Panc1 (cell line): ENCODE measurements at regions not wholly inside any gene's neighbourhood (a gene's known extent, or its start where the extent isn't known, plus 50 kb on each side); places are given as distances from the start of the nearest gene placed in this dataset.

Experiments
- POLR2AphosphoS5 ChIP-seq: IDR thresholded peaks from 2 replicates; pipeline ENCODE4 v1.6.1; 2012; ENCODE audit warnings: mild to moderate bottlenecking, low read depth, low read length, moderate library complexity
- SIN3A ChIP-seq: IDR thresholded peaks from 2 replicates; pipeline ENCODE4 v1.6.1; 2012; ENCODE audit warnings: low read depth, mild to moderate bottlenecking, low read length, moderate library complexity, borderline replicate concordance; ENCODE audit not compliant: insufficient read depth
- TCF7L2 ChIP-seq: IDR thresholded peaks from 2 replicates; pipeline ENCODE4 v1.6.1; 2011; ENCODE audit warnings: mild to moderate bottlenecking, low read depth, low read length, inconsistent platforms
- TF ChIP-seq, protein P1 (sequence below): fragments of 450-650 bp; IDR thresholded peaks from 2 replicates; pipeline ENCODE4 v1.5.1; 2017; ENCODE audit warnings: mild to moderate bottlenecking
- TF ChIP-seq, protein P2 (sequence below), 2 experiments: IDR thresholded peaks; 2 replicates each; pipeline ENCODE4 v1.6.1; 2011 to 2012; ENCODE audit warnings: low read depth in 2 of 2, control low read depth in 1 of 2, low read length in 1 of 2, mild to moderate bottlenecking in 1 of 2, moderate library complexity in 1 of 2; ENCODE audit not compliant: insufficient read depth in 1 of 2

DNA sequence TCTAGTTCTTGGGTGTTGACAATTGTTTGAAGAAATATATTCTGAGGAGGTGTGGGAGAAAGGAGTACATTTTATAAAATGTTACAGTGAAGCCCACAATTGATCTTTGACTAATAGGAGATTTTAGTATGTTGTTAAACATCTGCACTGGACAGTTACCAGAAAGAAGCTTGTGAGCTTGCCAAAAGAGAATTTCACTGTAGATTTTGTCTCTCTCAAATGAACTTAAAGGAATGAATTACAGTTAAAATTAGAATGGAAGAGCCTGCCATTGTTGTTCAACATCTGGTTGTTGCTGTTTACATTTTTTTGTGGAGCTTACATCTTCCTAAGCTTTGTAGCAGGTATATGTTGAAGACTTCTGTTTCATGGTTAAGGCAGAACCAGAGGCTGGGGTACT lies 620.5 kb upstream of the CCDC179 start:
- TF ChIP-seq POLR2AphosphoS5 = no peak
- TF ChIP-seq, protein P1, sequence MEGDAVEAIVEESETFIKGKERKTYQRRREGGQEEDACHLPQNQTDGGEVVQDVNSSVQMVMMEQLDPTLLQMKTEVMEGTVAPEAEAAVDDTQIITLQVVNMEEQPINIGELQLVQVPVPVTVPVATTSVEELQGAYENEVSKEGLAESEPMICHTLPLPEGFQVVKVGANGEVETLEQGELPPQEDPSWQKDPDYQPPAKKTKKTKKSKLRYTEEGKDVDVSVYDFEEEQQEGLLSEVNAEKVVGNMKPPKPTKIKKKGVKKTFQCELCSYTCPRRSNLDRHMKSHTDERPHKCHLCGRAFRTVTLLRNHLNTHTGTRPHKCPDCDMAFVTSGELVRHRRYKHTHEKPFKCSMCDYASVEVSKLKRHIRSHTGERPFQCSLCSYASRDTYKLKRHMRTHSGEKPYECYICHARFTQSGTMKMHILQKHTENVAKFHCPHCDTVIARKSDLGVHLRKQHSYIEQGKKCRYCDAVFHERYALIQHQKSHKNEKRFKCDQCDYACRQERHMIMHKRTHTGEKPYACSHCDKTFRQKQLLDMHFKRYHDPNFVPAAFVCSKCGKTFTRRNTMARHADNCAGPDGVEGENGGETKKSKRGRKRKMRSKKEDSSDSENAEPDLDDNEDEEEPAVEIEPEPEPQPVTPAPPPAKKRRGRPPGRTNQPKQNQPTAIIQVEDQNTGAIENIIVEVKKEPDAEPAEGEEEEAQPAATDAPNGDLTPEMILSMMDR = no peak
- TF ChIP-seq, protein P2, sequence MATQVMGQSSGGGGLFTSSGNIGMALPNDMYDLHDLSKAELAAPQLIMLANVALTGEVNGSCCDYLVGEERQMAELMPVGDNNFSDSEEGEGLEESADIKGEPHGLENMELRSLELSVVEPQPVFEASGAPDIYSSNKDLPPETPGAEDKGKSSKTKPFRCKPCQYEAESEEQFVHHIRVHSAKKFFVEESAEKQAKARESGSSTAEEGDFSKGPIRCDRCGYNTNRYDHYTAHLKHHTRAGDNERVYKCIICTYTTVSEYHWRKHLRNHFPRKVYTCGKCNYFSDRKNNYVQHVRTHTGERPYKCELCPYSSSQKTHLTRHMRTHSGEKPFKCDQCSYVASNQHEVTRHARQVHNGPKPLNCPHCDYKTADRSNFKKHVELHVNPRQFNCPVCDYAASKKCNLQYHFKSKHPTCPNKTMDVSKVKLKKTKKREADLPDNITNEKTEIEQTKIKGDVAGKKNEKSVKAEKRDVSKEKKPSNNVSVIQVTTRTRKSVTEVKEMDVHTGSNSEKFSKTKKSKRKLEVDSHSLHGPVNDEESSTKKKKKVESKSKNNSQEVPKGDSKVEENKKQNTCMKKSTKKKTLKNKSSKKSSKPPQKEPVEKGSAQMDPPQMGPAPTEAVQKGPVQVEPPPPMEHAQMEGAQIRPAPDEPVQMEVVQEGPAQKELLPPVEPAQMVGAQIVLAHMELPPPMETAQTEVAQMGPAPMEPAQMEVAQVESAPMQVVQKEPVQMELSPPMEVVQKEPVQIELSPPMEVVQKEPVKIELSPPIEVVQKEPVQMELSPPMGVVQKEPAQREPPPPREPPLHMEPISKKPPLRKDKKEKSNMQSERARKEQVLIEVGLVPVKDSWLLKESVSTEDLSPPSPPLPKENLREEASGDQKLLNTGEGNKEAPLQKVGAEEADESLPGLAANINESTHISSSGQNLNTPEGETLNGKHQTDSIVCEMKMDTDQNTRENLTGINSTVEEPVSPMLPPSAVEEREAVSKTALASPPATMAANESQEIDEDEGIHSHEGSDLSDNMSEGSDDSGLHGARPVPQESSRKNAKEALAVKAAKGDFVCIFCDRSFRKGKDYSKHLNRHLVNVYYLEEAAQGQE (IDR thresholded peaks at IDR 0.05; ENCODE audit: insufficient read depth in 1 of 2, low read depth in 2 of 2, low read length in 1 of 2) = no peak
- TF ChIP-seq SIN3A = no peak
- no peak for TF ChIP-seq TCF7L2
